GM12864 (cell line): ENCODE measurements at regions not wholly inside any gene's neighbourhood (a gene's known extent, or its start where the extent isn't known, plus 50 kb on each side); places are given as distances from the start of the nearest gene placed in this dataset.

Experiments used
- DNase-seq: peaks from one replicate; pipeline ENCODE4 v3.0.0-alpha.2; 2011; ENCODE audit warnings: low read depth
- H3K4me3 ChIP-seq: 2 replicates; pipeline ENCODE4 v1.5.1; 2011; ENCODE audit warnings: mild to moderate bottlenecking, low read depth, low read length, control low read depth
- CTCF ChIP-seq: IDR thresholded peaks from 2 replicates; pipeline ENCODE4 v1.5.1; 2011; ENCODE audit warnings: low read depth, mild to moderate bottlenecking, moderate library complexity, low read length, control low read depth, inconsistent platforms; ENCODE audit errors: missing control alignments

- no peak overlapping the region for H3K4me3 ChIP-seq
- no peak for TF ChIP-seq CTCF
- no peak for DNase-seq
Measured at GRCh38 chr3:30462721-30463470, 143.5 kb upstream of the TGFBR2 start.

- DNase-seq, result no peak
- H3K4me3 ChIP-seq, result no peak overlapping the region
- TF ChIP-seq CTCF, result no peak
Measured at GRCh38 chr3:30464381-30464780, 142.0 kb upstream of the TGFBR2 start.

GRCh38 chr3:30465454-30465853 lies 140.9 kb upstream of the TGFBR2 start:
- H3K4me3 ChIP-seq, result no peak overlapping the region
- DNase-seq, result no peak
- TF ChIP-seq CTCF, result no peak

DNA sequence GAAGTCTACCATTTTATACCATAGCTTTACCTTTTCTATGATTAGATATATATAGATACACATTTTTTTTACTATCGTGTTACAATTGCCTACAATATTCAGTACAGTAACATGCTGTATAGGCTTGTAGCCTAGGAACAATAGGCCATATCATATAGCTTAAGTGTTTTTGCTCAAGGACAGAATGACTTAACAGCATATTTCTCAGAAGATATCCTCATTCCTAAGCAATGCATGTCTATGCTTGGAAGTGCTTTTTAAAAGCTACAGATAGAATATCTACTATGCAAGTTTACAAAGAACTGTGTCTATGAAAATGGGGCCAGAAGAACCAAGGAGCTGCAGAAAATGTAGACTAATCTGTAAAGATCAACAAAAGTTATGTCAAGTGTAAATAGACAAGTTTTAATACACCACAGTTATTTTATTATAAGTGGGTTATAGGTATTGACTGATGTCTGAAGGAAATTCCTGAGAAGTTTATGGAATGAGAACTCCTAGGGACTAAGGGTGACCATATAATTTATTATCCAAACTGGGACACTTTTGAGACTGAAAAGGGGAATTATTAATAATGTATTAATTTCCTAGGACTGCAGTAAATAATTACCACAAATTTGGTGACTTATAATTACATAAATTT lies 138.7 kb upstream of the TGFBR2 start:
- no peak for DNase-seq
- TF ChIP-seq CTCF, result no peak

DNA sequence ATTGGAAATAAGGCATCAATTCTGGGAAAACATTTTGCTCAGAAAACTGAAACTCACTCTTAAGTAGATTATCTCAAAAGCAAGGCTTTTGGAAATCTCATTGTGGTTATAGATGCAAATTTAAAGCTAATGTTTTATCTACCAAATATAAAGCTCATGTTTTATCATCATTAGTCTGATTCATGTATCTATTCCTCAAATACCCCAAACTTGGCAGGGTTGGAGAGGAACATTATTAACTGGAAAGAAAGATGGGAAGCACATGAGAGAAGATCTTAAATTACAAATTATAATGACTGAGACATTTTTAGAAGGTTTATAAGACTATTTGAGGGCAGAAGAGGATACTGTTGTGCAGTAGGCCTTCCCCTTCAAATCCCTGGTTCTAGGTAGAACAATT lies 137.3 kb upstream of the TGFBR2 start:
- TF ChIP-seq CTCF, result no peak
- no peak for DNase-seq
- no peak overlapping the region for H3K4me3 ChIP-seq

More for the DNA sequence above, 138.7 kb upstream of the TGFBR2 start:
- H3K4me3 ChIP-seq, result no peak overlapping the region

- no peak for TF ChIP-seq CTCF
- H3K4me3 ChIP-seq, result no peak overlapping the region
- DNase-seq, result no peak
Measured at GRCh38 chr3:30470496-30470895, 135.9 kb upstream of the TGFBR2 start.

GRCh38 chr3:30471066-30471465 lies 135.3 kb upstream of the TGFBR2 start:
- H3K4me3 ChIP-seq, result no peak overlapping the region
- no peak for TF ChIP-seq CTCF
- DNase-seq, result no peak
